GM12872 (cell line): ENCODE measurements at regions not wholly inside any gene's neighbourhood (a gene's known extent, or its start where the extent isn't known, plus 50 kb on each side); places are given as distances from the start of the nearest gene placed in this dataset.

Source experiments
- TF ChIP-seq, protein P1 (sequence below): IDR thresholded peaks from 3 replicates; pipeline ENCODE4 v1.5.1; 2011; ENCODE audit warnings: low read depth, mild to moderate bottlenecking, low read length, moderate library complexity; ENCODE audit not compliant: insufficient read depth

DNA sequence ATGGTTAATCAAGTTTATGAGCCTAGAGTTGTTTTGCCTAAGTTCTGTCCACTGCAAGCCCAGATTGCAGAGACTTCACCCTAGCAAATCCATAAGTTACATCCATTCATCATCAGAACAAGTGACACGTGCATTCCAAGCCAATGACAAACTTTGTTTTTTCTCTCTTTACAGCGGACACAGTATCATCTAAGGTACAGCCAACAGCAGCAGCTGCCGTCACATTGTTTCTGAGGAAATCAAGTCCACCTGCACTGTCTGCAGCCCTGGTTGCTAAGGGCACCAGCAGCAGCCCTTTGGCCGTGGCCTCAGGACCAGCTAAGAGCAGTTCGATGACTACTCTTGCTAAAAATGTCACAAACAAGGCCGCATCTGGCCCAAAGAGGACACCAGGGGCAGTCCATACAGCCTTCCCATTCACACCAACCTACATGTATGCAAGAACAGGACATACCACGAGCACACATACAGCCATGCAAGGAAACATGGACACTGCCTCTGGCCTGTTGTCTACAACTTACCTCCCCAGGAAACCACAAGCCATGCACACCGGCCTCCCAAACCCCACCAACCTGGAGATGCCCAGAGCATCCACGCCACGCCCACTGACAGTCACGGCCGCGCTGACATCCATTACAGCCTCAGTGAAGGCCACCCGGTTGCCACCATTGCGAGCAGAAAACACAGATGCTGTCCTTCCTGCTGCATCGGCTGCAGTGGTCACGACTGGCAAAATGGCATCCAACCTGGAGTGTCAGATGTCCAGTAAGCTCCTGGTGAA, 155.8 kb downstream of the C11orf91 start:
- TF ChIP-seq, protein P1, sequence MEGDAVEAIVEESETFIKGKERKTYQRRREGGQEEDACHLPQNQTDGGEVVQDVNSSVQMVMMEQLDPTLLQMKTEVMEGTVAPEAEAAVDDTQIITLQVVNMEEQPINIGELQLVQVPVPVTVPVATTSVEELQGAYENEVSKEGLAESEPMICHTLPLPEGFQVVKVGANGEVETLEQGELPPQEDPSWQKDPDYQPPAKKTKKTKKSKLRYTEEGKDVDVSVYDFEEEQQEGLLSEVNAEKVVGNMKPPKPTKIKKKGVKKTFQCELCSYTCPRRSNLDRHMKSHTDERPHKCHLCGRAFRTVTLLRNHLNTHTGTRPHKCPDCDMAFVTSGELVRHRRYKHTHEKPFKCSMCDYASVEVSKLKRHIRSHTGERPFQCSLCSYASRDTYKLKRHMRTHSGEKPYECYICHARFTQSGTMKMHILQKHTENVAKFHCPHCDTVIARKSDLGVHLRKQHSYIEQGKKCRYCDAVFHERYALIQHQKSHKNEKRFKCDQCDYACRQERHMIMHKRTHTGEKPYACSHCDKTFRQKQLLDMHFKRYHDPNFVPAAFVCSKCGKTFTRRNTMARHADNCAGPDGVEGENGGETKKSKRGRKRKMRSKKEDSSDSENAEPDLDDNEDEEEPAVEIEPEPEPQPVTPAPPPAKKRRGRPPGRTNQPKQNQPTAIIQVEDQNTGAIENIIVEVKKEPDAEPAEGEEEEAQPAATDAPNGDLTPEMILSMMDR: no peak

DNA sequence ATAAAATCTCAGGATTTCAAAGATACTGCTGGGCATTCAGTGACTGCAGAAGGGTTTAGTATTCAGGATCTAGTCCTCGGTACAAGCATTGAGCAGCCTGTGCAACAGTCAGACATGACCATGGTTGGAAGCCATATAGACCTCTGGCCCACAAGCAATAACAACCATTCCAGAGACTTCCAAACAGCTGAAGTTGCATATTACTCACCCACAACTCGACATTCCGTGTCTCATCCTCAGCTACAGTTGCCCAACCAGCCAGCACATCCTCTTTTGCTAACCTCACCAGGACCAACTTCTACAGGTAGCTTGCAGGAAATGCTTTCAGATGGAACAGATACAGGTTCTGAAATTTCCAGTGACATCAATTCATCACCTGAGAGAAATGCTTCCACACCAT, 156.8 kb downstream of the C11orf91 start:
- TF ChIP-seq, protein P1: no peak

DNA sequence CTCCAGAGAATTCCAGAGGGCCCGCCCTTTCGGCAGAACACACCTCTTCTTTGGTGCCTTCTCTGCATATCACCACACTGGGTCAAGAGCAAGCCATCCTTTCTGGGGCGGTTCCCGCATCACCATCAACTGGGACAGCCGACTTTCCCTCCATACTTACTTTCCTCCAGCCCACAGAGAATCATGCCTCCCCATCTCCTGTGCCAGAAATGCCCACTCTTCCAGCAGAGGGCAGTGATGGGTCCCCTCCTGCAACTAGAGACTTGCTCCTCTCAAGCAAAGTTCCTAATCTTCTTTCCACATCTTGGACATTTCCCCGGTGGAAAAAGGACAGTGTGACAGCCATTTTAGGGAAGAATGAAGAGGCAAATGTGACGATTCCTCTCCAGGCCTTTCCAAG, 157.7 kb downstream of the C11orf91 start:
- TF ChIP-seq, protein P1: peak; percentile 79

DNA sequence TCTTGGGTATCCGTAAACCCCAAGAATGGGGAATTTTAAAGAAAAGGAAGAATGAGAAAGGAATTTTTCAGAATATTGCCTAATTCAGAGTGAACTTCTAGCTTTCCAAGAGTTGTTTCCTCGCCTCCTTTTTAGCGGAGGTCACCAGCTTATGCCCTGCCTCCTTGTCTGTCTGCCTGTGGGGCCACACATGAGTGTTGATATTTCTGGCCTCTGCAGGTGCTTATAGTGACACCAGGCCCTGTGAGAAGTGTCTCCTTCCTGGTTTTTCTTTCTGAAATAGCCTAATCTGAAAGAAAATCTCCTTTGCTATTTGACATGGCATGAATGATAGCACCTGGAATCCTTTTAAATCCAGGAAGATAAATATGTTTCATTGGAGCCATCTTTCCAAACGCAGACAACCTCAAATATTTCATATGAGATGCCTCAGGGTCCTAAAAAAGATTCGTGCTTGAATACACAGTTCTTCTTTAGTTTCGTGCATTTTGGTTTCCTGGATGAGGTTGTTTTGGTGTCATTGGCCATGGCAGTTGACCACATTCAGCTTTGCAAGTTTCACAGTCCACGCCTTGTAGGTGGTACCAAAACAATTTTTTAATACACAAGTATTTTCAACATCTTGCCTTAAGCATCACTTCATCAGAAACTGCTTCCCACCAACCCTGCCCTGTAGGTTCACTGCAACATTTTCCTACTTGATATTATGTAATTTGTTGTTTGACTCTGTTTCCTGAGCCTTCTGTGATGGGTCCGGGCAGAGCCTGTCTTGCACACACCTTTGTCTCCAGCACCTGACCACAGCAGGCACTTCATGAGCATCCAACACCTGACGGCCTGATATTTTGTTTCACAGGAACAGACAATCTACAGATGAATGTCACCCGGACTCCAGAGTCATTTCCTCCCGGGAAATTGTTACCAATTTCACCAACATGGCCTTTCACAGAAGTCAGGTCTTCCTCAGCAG, 159.4 kb downstream of the C11orf91 start:
- TF ChIP-seq, protein P1: no peak

DNA sequence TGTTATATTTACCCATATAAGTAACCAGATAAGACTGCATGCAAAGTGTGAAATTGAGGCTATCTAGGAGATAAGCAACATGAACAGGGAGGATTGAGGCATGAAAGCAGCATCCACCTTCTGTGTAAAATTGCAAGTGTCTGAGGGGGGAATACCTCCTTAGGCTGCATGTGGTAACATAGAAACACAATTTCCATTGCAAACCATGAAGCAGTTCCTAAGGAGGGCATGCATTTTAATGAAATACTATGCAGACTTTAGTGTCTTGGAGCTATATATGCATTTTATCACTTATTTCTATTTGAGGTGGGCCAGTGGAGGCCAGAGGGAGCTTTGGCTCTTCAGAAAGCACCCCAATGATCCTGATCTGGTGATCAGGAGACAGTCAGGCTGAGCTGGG, 160.2 kb downstream of the C11orf91 start:
- TF ChIP-seq, protein P1: no peak

DNA sequence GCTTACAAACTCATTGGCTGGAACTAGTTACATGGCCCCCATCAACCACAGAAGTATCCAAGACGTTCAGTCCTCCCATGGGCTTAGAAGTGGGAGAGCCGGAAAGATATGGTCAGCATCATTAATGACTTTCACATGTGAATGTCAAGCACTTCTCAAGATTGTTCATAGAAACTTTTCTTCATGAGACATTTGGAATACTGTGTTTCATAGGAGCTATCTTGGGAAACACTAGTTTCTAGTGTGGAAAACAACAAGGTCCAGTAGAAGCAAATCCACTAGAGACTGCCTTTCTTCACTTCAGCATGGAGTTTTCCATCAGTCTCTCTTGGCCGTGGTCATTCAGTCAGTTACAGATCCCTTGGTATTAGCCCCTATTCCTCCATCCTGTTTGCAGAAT, 160.9 kb downstream of the C11orf91 start:
- TF ChIP-seq, protein P1: no peak

DNA sequence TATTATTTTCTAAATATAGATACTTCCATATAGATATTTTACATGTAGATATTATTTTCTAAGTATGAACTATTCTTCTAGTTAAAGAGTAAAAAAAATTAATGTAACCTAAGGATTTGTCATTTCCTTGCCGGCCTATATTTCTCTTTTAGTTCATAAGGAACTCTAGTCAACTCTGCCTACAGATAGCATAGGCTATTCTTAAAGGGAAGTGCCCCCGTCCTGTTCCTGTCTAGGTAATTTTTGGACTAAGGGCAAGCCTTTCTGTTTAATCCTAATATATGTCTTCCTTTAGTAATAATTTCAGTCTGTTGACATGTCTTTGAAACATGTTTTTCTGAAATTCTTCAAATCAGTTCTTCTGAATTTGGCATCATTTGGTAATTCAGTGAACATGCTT, 161.9 kb downstream of the C11orf91 start:
- TF ChIP-seq, protein P1: no peak
